Right atrium auricular region (tissue), 2 donors: ENCODE measurements at regions not wholly inside any gene's neighbourhood (a gene's known extent, or its start where the extent isn't known, plus 50 kb on each side); places are given as distances from the start of the nearest gene placed in this dataset.

Experiments
- DNase-seq: peaks from one replicate; pipeline ENCODE4 v3.0.0-alpha.2; 2019; ENCODE audit warnings: low spot score
- H3K27ac ChIP-seq, 2 donors: fragments of 200-600 bp; sonication (generic); 1 replicate in 1 of 2; 2 replicates in 1 of 2; pipeline ENCODE4 v1.5.1; 2016 to 2019
- H3K27me3 ChIP-seq, 2 donors: fragments of 200-600 bp; sonication (generic); one replicate each; pipeline versions ENCODE4 v1.5.1 to v1.6.0; 2017 to 2019
- H3K36me3 ChIP-seq: fragments of 200-600 bp; sonication (generic); one replicate; pipeline ENCODE4 v1.5.1; 2016
- H3K4me1 ChIP-seq, 2 donors: fragments of 200-600 bp; sonication (generic); one replicate each; pipeline versions ENCODE4 v1.5.1 to v1.6.0; 2017 to 2019
- H3K4me3 ChIP-seq, 2 donors: fragments of 200-600 bp; sonication (generic); 1 replicate in 1 of 2; 2 replicates in 1 of 2; pipeline ENCODE4 v1.5.1; 2017 to 2019; ENCODE audit warnings: mild to moderate bottlenecking in 1 of 2, moderate library complexity in 1 of 2
- H3K9me3 ChIP-seq, 2 donors: fragments of 200-600 bp; sonication (generic); one replicate each; pipeline ENCODE4 v1.5.1; 2019
- TF ChIP-seq, protein P1 (sequence below), 2 donors: fragments of 200-600 bp; sonication (generic); IDR thresholded peaks; one replicate each; pipeline ENCODE4 v1.5.1; 2019; ENCODE audit warnings: antibody characterized with exemption in 2 of 2

DNA sequence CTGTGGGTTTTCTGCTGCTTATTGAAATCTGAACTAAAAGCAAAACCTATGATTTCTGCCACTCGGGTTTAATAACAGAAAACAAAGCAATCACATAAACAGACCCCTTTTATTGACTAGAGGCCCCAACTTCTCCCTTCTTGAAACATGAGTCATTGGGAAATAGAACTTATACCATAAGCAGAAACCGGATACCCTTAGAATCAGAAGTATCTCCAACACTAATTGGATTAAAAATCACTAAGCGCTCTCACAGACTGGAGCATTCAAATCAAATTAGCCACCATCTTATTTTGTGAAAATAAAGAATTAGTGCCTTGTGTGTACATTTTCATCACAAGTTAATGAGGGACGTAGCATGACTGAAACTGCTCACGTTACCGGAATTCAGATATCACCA is 206.9 kb downstream of the WDR11 start:
- Histone ChIP-seq H3K27ac (no peak overlapping the region), H3K4me3 (no peak overlapping the region), H3K27me3 (no peaks in the 10 kb centered on the region), H3K4me1 (no peaks in the 10 kb centered on the region), H3K9me3 (no peaks in the 10 kb centered on the region), H3K36me3 (no peaks in the 10 kb centered on the region)
- DNase-seq, result no peak
- TF ChIP-seq, protein P1, sequence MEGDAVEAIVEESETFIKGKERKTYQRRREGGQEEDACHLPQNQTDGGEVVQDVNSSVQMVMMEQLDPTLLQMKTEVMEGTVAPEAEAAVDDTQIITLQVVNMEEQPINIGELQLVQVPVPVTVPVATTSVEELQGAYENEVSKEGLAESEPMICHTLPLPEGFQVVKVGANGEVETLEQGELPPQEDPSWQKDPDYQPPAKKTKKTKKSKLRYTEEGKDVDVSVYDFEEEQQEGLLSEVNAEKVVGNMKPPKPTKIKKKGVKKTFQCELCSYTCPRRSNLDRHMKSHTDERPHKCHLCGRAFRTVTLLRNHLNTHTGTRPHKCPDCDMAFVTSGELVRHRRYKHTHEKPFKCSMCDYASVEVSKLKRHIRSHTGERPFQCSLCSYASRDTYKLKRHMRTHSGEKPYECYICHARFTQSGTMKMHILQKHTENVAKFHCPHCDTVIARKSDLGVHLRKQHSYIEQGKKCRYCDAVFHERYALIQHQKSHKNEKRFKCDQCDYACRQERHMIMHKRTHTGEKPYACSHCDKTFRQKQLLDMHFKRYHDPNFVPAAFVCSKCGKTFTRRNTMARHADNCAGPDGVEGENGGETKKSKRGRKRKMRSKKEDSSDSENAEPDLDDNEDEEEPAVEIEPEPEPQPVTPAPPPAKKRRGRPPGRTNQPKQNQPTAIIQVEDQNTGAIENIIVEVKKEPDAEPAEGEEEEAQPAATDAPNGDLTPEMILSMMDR (IDR thresholded peaks at IDR 0.05), result no peak

DNA sequence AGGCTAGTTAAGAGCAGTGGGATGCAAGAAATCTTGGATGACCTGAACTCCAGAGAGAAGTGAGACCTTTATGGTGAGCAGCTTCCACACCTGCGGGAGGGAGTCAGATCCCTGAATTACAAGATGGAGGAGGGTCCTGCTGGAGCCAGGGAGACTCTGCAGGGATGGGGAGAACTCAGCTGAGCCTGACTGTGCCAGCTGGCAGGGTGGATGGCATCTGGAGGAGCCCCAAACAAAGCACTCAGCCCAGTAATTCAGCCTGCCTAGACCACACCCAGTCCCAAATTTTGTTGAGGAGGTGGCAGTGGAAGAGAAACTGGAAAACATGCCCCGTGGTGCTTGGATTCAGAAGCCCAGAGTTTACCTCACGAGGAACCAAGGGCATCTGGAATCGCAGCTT is 208.2 kb downstream of the WDR11 start:
- no peak overlapping the region for H3K4me3 ChIP-seq
- no peaks in the 10 kb centered on the region for H3K9me3 ChIP-seq
- H3K36me3 ChIP-seq, result no peaks in the 10 kb centered on the region
- TF ChIP-seq, protein P1 (IDR thresholded peaks at IDR 0.05), result no peak
- no peak for DNase-seq
- no peak overlapping the region for H3K27ac ChIP-seq
- no peaks in the 10 kb centered on the region for H3K27me3 ChIP-seq
- no peaks in the 10 kb centered on the region for H3K4me1 ChIP-seq

DNA sequence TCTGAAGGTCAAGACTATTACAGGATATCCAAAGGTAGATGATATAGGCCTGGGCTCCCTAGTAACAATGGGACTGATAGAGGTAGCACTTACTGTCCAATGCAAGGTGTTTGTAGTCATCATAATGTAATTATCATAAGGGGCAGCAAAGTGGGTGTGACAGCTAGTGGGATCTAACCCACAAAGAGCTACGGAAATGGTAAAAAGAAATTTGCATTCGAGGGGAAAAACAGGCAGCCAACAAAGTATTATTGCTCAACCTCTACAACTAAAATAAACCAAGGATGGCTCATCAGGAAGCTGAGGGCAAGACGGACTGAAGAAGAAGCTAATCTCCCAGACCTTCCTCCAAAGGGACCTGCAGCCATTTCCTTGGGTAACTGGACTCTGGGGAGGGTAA is 211.0 kb downstream of the WDR11 start:
- no peak for DNase-seq
- Histone ChIP-seq H3K4me1 (no peaks in the 10 kb centered on the region), H3K4me3 (no peak overlapping the region), H3K27ac (no peak overlapping the region), H3K36me3 (no peaks in the 10 kb centered on the region), H3K9me3 (no peaks in the 10 kb centered on the region), H3K27me3 (no peaks in the 10 kb centered on the region)
- TF ChIP-seq, protein P1 (IDR thresholded peaks at IDR 0.05), result no peak

DNA sequence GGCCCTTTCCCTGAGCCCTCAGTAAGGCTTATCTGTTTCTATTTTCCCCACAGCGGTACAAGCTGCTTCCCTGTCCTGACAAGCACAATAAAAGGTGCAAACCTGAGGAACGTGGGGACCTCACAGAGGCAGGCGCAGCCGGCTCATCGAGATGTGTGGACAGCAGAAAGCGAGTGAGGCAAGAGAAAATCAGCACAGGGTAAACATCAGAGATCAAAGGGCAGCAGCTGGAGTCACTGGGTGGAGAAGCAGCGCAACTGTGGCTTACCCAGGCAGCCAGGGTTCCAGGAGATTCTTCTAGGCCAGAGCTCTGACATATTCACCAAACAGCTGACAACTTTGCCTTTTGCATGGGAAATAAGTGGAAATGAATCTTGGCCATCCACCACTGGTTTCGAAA is 212.6 kb downstream of the WDR11 start:
- H3K9me3 ChIP-seq, result no peaks in the 10 kb centered on the region
- no peak overlapping the region for H3K4me3 ChIP-seq
- H3K27me3 ChIP-seq, result no peaks in the 10 kb centered on the region
- no peaks in the 10 kb centered on the region for H3K4me1 ChIP-seq
- no peak overlapping the region for H3K27ac ChIP-seq
- TF ChIP-seq, protein P1 (IDR thresholded peaks at IDR 0.05), result no peak
- H3K36me3 ChIP-seq, result no peaks in the 10 kb centered on the region
- no peak for DNase-seq

DNA sequence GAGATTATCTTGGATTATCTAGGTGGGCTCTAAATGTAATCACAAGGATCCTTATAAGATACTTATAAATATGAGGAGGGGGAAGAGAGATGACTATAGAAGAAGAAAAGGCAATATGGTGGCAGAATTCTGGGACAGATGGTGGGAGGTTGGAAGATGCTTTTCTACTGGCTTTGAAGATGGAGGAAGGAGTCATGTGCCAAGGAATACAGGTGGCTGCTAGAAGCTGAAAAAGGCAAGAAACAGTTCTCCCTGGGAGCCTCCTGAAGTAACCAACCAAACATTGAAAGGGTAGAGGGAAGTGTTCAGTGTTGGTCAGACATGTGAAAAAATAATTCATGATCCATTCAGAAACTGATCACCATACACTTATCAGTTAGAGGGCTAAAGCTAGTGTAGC is 213.3 kb downstream of the WDR11 start:
- Histone ChIP-seq H3K27me3 (no peaks in the 10 kb centered on the region), H3K9me3 (no peaks in the 10 kb centered on the region), H3K36me3 (no peaks in the 10 kb centered on the region), H3K27ac (no peak overlapping the region), H3K4me1 (no peaks in the 10 kb centered on the region), H3K4me3 (no peak overlapping the region)
- TF ChIP-seq, protein P1 (IDR thresholded peaks at IDR 0.05), result no peak
- no peak for DNase-seq

DNA sequence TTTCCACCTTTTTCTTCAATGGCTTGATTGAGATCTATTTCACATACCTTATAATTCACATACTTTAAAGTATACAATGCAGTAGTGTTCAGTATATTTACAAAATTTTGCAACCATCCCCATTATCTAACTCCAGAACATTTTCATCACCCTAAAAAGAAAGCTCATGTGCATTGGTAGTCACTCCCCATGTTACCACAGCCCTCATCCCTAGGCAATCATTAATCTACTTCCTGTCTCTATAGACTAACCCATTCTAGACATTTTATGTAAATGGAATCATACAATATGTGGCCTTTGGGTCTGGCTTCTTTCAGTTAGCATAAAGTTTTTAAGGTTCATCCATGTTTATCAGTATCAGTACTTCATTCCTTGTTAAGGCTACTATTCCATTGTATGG is 214.2 kb downstream of the WDR11 start:
- TF ChIP-seq, protein P1 (IDR thresholded peaks at IDR 0.05), result no peak
- H3K9me3 ChIP-seq, result no peaks in the 10 kb centered on the region
- H3K4me3 ChIP-seq, result no peak overlapping the region
- DNase-seq, result no peak
- H3K4me1 ChIP-seq, result no peaks in the 10 kb centered on the region
- H3K27me3 ChIP-seq, result no peaks in the 10 kb centered on the region
- no peaks in the 10 kb centered on the region for H3K36me3 ChIP-seq
- no peak overlapping the region for H3K27ac ChIP-seq
